ENCODE measurements at regions not wholly inside any gene's neighbourhood (a gene's known extent, or its start where the extent isn't known, plus 50 kb on each side); places are given as distances from the start of the nearest gene placed in this dataset.
"Not testable (repeated sequence)": the region's sequence is repeated elsewhere in the genome, so short reads cannot be mapped to it uniquely, and the experiment has no call there.

DNA sequence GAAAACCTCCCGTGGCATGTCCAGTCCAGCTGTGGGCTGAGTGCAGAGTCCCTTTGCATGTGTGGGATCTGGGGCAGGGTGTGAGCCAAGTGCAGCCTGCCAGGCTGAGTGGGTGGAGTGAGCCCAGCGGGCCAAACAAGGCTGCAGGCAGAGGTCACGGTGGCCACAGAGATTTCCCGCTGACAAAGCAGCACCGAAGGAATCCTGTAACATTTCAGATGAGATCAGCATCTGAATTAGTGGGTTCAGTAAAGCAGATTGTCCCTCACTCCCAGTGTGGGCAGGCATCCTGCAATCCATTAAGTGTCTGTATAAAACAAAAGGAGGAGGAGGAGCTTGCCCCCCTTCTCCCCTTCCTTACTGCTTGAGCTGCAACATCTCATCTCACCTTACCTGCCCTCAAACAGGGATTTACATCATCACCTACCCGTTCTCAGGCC lies 324.4 kb downstream of the FAT4 start:
- H3K4me3 ChIP-seq (ENCODE audit: low read depth, low read length) = no peak overlapping the region
- TF ChIP-seq CTCF (IDR thresholded peaks at IDR 0.05; ENCODE audit: borderline replicate concordance, insufficient read depth, low read depth, low read length) = no peak

- H3K4me3 ChIP-seq (ENCODE audit: low read depth, low read length) = no peak overlapping the region
- no peak for TF ChIP-seq CTCF (IDR thresholded peaks at IDR 0.05; ENCODE audit: borderline replicate concordance, insufficient read depth, low read depth, low read length)
These were observed 326.9 kb downstream of the FAT4 start for GRCh38 chr4:125641611-125642010.

- no peak overlapping the region for H3K4me3 ChIP-seq (ENCODE audit: low read depth, low read length)
- no peak for TF ChIP-seq CTCF (IDR thresholded peaks at IDR 0.05; ENCODE audit: borderline replicate concordance, insufficient read depth, low read depth, low read length)
These were observed 327.9 kb downstream of the FAT4 start for GRCh38 chr4:125642645-125643044.

DNA sequence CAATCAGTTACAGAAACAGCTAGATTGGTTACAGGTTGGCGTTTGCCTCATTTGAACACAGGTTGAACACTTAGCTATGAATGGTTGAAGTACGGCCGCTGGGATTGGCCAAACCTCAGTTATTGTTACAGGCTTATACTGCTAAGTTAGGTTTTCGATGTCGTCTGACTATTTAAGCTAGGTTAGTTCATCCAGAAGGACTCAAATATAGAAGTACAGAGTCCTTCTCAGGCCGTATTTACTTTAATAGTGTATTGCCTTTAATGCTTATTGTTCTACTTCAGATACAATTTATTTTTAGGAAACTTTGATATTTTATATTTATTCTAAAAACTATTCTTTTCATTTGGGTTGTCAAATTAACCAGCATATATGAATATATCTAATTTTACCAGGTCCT lies 334.7 kb downstream of the FAT4 start:
- no peak for TF ChIP-seq CTCF (IDR thresholded peaks at IDR 0.05; ENCODE audit: borderline replicate concordance, insufficient read depth, low read depth, low read length)

GRCh38 chr4:125650557-125650956 lies 335.8 kb downstream of the FAT4 start:
- no peak for TF ChIP-seq CTCF (IDR thresholded peaks at IDR 0.05; ENCODE audit: borderline replicate concordance, insufficient read depth, low read depth, low read length)
- H3K4me3 ChIP-seq (ENCODE audit: low read depth, low read length) = no peak overlapping the region

More for the DNA sequence above, 334.7 kb downstream of the FAT4 start:
- no peak overlapping the region for H3K4me3 ChIP-seq (ENCODE audit: low read depth, low read length)

DNA sequence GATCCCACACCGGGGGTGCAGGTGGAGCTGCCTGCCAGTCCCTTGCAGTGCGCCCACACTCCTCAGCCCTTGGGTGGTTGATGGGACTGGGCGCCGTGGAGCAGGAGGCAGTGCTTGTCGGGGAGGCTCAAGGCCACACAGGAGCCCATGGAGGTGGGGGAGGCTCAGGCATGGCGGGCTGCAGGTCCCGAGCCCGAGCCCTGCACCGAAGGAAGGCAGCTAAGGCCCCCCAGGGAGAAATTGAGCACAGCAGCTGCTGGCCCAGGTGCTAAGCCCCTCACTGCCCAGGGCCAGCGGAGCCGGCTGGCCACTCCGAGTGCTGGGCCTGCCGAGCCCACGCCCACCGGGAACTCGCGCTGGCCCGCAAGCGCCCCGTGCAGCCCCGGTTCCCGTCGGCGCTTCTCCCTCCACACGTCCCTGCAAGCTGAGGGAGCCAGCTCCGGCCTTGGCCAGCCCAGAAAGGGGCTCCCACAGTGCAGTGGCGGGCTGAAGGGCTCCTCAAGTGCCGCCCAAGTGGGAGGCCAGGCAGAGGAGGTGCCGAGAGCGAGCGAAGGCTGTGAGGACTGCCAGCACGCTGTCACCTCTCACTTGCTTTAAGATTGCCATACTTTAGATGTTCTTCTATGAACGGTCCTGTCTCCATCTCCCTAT lies 337.1 kb downstream of the FAT4 start:
- not testable (repeated sequence) for H3K4me3 ChIP-seq (ENCODE audit: low read depth, low read length)

DNA sequence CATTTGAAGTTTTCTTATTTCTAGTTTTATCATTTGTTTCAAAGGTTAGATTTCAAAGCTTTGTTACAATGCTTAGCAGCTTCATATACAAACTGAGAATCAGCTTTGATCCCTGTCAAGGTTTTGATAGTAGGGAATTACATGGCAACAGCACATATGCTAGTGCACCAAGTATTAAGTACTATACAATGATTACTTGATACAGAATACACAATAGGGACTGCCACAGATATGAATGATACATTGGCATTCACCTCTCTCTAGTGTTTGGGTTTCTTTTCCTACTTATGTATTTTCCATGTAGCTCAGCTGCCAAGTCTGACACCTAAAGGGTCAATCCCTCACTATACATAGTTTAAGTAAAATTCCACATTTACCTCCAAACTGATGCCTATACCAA lies 344.0 kb downstream of the FAT4 start:
- TF ChIP-seq CTCF (IDR thresholded peaks at IDR 0.05; ENCODE audit: borderline replicate concordance, insufficient read depth, low read depth, low read length) = no peak
- no peak overlapping the region for H3K4me3 ChIP-seq (ENCODE audit: low read depth, low read length)

Data from GM12875 (cell line).